ENCODE measurements at regions not wholly inside any gene's neighbourhood (a gene's known extent, or its start where the extent isn't known, plus 50 kb on each side); places are given as distances from the start of the nearest gene placed in this dataset.

DNA sequence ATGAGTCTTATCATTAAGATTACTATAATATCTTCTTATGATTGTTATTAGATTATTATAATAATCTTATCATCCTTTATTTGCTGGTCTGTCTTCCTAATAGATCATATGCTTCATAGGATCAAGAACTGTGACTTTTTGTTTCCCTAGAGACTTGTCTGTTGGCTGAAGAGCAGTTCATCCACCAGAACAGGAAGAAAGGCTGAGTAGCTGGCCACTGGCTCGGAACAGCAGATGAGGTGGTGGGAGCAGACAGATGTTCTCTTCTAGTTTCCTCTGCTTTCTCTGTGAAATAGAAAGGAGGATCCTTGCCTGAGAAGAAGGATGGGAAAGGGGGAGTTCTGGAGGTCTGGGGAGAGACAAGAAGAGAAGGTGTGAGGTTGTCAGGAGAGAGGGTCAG is 120.0 kb downstream of the CCNA1 start:
- TF ChIP-seq, protein P1, sequence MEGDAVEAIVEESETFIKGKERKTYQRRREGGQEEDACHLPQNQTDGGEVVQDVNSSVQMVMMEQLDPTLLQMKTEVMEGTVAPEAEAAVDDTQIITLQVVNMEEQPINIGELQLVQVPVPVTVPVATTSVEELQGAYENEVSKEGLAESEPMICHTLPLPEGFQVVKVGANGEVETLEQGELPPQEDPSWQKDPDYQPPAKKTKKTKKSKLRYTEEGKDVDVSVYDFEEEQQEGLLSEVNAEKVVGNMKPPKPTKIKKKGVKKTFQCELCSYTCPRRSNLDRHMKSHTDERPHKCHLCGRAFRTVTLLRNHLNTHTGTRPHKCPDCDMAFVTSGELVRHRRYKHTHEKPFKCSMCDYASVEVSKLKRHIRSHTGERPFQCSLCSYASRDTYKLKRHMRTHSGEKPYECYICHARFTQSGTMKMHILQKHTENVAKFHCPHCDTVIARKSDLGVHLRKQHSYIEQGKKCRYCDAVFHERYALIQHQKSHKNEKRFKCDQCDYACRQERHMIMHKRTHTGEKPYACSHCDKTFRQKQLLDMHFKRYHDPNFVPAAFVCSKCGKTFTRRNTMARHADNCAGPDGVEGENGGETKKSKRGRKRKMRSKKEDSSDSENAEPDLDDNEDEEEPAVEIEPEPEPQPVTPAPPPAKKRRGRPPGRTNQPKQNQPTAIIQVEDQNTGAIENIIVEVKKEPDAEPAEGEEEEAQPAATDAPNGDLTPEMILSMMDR (IDR thresholded peaks at IDR 0.05), result no peak
- TF ChIP-seq EZH2 (IDR thresholded peaks at IDR 0.05; ENCODE audit: borderline replicate concordance, insufficient read depth, low read depth, low read length, poor library complexity, severe bottlenecking), result no peak

Data from B cell (primary cell).